ENCODE measurements at regions not wholly inside any gene's neighbourhood (a gene's known extent, or its start where the extent isn't known, plus 50 kb on each side); places are given as distances from the start of the nearest gene placed in this dataset.

DNA sequence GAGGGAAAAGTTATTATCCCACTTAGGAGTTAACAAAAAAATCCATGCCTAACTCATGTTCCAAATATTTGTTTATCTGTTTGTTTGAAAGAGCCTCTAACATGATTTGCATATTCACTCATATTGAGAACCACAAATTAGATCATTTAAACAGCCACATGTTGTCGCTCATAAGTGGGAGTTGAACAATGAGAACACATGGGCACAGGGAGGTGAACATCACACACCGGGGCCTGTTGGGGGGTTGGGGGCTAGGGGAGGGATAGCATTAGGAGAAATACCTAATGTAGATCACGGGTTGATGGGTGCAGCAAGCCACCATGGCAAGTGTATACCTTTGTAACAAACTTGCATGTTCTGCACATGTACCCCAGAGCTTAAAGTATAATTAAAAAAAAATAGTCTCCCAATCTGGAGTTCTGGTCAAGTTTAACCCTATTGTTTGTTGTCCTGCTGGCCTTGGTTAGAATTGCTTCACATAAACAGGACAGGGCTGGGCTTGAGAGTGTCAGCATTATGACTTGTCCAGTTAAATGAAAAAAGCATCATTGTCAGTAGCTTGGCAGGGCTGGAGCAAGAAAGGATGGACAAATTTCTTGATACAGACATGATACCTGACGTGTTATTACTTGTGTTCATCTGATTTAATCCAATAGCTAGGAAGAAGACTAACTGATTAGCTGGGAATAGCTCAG lies 57.8 kb upstream of the PSMA1 start (continued):
- TF ChIP-seq, protein P1, sequence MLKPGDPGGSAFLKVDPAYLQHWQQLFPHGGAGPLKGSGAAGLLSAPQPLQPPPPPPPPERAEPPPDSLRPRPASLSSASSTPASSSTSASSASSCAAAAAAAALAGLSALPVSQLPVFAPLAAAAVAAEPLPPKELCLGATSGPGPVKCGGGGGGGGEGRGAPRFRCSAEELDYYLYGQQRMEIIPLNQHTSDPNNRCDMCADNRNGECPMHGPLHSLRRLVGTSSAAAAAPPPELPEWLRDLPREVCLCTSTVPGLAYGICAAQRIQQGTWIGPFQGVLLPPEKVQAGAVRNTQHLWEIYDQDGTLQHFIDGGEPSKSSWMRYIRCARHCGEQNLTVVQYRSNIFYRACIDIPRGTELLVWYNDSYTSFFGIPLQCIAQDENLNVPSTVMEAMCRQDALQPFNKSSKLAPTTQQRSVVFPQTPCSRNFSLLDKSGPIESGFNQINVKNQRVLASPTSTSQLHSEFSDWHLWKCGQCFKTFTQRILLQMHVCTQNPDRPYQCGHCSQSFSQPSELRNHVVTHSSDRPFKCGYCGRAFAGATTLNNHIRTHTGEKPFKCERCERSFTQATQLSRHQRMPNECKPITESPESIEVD (tag by site-specific recombination; IDR thresholded peaks at IDR 0.05) = no peak
- TF ChIP-seq YY2 (tag by site-specific recombination; IDR thresholded peaks at IDR 0.05) (no peak), ZNF529 (tag by site-specific recombination; IDR thresholded peaks at IDR 0.05; ENCODE audit: insufficient replicate concordance) (no peak), ZNF423 (tag by site-specific recombination; IDR thresholded peaks at IDR 0.05) (no peak), ZNF558 (tag by site-specific recombination; IDR thresholded peaks at IDR 0.05) (no peak), ZNF585B (tag by site-specific recombination; IDR thresholded peaks at IDR 0.05) (no peak), ZNF16 (tag by site-specific recombination; IDR thresholded peaks at IDR 0.05; ENCODE audit: low read depth) (no peak), ZNF510 (tag by site-specific recombination; IDR thresholded peaks at IDR 0.05; ENCODE audit: insufficient replicate concordance) (no peak), ZBTB8A (tag by site-specific recombination; IDR thresholded peaks at IDR 0.05) (no peak)
- TF ChIP-seq, protein P2, sequence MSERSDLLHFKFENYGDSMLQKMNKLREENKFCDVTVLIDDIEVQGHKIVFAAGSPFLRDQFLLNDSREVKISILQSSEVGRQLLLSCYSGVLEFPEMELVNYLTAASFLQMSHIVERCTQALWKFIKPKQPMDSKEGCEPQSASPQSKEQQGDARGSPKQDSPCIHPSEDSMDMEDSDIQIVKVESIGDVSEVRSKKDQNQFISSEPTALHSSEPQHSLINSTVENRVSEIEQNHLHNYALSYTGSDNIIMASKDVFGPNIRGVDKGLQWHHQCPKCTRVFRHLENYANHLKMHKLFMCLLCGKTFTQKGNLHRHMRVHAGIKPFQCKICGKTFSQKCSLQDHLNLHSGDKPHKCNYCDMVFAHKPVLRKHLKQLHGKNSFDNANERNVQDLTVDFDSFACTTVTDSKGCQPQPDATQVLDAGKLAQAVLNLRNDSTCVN (tag by site-specific recombination; optimal IDR thresholded peaks at IDR 0.05) = no peak
- TF ChIP-seq, protein P3, sequence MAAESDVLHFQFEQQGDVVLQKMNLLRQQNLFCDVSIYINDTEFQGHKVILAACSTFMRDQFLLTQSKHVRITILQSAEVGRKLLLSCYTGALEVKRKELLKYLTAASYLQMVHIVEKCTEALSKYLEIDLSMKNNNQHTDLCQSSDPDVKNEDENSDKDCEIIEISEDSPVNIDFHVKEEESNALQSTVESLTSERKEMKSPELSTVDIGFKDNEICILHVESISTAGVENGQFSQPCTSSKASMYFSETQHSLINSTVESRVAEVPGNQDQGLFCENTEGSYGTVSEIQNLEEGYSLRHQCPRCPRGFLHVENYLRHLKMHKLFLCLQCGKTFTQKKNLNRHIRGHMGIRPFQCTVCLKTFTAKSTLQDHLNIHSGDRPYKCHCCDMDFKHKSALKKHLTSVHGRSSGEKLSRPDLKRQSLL (tag by site-specific recombination; IDR thresholded peaks at IDR 0.05) = no peak
- TF ChIP-seq, protein P4, sequence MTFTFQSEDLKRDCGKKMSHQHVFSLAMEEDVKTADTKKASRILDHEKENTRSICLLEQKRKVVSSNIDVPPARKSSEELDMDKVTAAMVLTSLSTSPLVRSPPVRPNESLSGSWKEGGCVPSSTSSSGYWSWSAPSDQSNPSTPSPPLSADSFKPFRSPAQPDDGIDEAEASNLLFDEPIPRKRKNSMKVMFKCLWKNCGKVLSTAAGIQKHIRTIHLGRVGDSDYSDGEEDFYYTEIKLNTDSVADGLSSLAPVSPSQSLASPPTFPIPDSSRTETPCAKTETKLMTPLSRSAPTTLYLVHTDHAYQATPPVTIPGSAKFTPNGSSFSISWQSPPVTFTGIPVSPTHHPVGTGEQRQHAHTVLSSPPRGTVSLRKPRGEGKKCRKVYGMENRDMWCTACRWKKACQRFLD (tag by site-specific recombination; IDR thresholded peaks at IDR 0.05) = no peak
- TF ChIP-seq, protein P5, sequence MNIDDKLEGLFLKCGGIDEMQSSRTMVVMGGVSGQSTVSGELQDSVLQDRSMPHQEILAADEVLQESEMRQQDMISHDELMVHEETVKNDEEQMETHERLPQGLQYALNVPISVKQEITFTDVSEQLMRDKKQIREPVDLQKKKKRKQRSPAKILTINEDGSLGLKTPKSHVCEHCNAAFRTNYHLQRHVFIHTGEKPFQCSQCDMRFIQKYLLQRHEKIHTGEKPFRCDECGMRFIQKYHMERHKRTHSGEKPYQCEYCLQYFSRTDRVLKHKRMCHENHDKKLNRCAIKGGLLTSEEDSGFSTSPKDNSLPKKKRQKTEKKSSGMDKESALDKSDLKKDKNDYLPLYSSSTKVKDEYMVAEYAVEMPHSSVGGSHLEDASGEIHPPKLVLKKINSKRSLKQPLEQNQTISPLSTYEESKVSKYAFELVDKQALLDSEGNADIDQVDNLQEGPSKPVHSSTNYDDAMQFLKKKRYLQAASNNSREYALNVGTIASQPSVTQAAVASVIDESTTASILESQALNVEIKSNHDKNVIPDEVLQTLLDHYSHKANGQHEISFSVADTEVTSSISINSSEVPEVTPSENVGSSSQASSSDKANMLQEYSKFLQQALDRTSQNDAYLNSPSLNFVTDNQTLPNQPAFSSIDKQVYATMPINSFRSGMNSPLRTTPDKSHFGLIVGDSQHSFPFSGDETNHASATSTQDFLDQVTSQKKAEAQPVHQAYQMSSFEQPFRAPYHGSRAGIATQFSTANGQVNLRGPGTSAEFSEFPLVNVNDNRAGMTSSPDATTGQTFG (tag by site-specific recombination; IDR thresholded peaks at IDR 0.05; ENCODE audit: borderline replicate concordance) = no peak

DNA sequence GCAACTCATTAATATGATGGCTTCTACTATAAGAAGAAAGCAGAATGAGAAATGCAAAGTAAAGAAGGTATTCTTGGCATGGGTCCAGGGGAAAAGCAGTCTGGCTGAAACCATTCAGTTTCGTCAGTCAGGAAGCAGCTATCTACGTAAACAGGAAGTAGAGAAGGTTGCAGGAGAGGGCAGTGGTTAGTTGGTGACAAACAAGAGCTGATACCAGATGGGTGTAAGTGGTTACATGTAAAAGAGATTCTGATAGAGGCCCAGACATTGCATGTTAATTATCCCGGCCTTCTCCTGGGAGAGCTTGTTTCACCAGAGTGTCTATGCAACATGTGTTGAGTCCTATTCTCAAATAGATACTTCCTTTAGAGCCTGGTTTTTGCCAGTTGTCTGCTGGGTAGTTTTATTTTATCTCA lies 58.4 kb upstream of the PSMA1 start:
- H3K27ac ChIP-seq (ENCODE audit: extremely low read depth, low read depth, low read length) = no peak overlapping the region

More for the DNA sequence above, 58.4 kb upstream of the PSMA1 start:
- TF ChIP-seq, protein P6, sequence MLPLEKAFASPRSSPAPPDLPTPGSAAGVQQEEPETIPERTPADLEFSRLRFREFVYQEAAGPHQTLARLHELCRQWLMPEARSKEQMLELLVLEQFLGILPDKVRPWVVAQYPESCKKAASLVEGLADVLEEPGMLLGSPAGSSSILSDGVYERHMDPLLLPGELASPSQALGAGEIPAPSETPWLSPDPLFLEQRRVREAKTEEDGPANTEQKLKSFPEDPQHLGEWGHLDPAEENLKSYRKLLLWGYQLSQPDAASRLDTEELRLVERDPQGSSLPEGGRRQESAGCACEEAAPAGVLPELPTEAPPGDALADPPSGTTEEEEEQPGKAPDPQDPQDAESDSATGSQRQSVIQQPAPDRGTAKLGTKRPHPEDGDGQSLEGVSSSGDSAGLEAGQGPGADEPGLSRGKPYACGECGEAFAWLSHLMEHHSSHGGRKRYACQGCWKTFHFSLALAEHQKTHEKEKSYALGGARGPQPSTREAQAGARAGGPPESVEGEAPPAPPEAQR (tag by site-specific recombination; IDR thresholded peaks at IDR 0.05) = no peak
- TF ChIP-seq ZFP37 (tag by site-specific recombination; IDR thresholded peaks at IDR 0.05) (no peak), OSR2 (tag by site-specific recombination; IDR thresholded peaks at IDR 0.05) (no peak), HOXC10 (CRISPR knock-in tag; IDR thresholded peaks at IDR 0.05) (no peak), ZNF548 (tag by site-specific recombination; IDR thresholded peaks at IDR 0.05) (no peak), TRIM28 (IDR thresholded peaks at IDR 0.05; ENCODE audit: borderline replicate concordance, low read length) (0 out of 2 replicates have a peak, but pooled peaks have one; percentile 26)
- TF ChIP-seq, protein P7, sequence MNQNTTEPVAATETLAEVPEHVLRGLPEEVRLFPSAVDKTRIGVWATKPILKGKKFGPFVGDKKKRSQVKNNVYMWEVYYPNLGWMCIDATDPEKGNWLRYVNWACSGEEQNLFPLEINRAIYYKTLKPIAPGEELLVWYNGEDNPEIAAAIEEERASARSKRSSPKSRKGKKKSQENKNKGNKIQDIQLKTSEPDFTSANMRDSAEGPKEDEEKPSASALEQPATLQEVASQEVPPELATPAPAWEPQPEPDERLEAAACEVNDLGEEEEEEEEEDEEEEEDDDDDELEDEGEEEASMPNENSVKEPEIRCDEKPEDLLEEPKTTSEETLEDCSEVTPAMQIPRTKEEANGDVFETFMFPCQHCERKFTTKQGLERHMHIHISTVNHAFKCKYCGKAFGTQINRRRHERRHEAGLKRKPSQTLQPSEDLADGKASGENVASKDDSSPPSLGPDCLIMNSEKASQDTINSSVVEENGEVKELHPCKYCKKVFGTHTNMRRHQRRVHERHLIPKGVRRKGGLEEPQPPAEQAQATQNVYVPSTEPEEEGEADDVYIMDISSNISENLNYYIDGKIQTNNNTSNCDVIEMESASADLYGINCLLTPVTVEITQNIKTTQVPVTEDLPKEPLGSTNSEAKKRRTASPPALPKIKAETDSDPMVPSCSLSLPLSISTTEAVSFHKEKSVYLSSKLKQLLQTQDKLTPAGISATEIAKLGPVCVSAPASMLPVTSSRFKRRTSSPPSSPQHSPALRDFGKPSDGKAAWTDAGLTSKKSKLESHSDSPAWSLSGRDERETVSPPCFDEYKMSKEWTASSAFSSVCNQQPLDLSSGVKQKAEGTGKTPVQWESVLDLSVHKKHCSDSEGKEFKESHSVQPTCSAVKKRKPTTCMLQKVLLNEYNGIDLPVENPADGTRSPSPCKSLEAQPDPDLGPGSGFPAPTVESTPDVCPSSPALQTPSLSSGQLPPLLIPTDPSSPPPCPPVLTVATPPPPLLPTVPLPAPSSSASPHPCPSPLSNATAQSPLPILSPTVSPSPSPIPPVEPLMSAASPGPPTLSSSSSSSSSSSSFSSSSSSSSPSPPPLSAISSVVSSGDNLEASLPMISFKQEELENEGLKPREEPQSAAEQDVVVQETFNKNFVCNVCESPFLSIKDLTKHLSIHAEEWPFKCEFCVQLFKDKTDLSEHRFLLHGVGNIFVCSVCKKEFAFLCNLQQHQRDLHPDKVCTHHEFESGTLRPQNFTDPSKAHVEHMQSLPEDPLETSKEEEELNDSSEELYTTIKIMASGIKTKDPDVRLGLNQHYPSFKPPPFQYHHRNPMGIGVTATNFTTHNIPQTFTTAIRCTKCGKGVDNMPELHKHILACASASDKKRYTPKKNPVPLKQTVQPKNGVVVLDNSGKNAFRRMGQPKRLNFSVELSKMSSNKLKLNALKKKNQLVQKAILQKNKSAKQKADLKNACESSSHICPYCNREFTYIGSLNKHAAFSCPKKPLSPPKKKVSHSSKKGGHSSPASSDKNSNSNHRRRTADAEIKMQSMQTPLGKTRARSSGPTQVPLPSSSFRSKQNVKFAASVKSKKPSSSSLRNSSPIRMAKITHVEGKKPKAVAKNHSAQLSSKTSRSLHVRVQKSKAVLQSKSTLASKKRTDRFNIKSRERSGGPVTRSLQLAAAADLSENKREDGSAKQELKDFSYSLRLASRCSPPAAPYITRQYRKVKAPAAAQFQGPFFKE (tag by site-specific recombination; IDR thresholded peaks at IDR 0.05; ENCODE audit: borderline replicate concordance) = no peak
- Histone ChIP-seq H3K9me3 (ENCODE audit: control insufficient read depth, insufficient read depth, low read depth, low read length) (no peaks in the 10 kb centered on the region), H3K4me3 (ENCODE audit: low read depth, low read length) (no peak overlapping the region), H3K4me1 (ENCODE audit: control insufficient read depth, insufficient read depth, low read length) (no peaks in the 10 kb centered on the region), H3K36me3 (ENCODE audit: control insufficient read depth in 2 of 2, insufficient read depth in 1 of 2, low read length in 2 of 2) (no peaks in the 10 kb centered on the region)
- CTCF ChIA-PET = no interaction called here
- POLR2A ChIA-PET = interaction anchor here (1.0 kb wide), 1 partner anchor 313 kb away, joined by 3 read pairs; the partner anchor contains the start of gene CYP2R1
